ENCODE measurements at regions not wholly inside any gene's neighbourhood (a gene's known extent, or its start where the extent isn't known, plus 50 kb on each side); places are given as distances from the start of the nearest gene placed in this dataset.

DNA sequence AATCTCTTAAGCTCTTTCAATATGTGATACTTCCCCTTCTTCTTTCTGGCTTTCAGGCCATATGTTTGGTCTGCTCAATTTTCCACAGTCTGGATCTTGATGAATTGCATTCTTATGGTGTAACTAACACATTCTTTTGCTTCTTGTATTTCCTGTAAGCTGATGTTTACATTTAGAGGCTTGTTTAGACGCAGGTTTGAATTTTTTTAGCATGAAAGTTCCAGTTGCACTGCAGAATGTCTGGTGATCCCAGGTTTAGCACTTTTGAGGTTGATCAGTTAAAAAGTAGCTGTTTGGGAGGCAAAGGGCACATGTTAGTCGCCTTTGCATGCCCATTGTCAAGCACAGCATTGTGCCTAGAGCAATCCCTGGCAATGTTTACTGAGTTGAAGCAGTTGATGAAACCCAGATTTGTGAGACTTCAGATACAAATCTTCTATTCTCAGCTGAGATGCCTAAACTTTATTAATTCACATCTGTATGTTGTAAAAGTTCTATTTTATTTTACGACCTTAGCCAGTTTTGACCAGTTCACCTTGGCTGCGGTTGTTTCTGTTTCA is 59.6 kb upstream of the SPATA31C2 start:
- ChIA-PET POLR2A (no interaction called here), CTCF (no interaction called here)
- no peak for TF ChIP-seq CTCF (IDR thresholded peaks at IDR 0.05; ENCODE audit: insufficient read depth in 1 of 2, low read depth in 1 of 2, low read length in 1 of 2, severe bottlenecking in 1 of 2, unreplicated experiment in 1 of 2)
- H3K36me3 ChIP-seq (ENCODE audit: control insufficient read depth, insufficient read depth, low read length), result no peaks in the 10 kb centered on the region
- no peaks in the 10 kb centered on the region for H3K36me3 Mint-ChIP-seq (ENCODE audit: insufficient read depth, unreplicated experiment)
- peaks cover 19% of the 10 kb centered on the region for H3K4me1 Mint-ChIP-seq (ENCODE audit: low read depth, unreplicated experiment)
- no peak overlapping the region for H3K4me3 ChIP-seq (ENCODE audit: low read depth, low read length)
- H3K27me3 Mint-ChIP-seq (ENCODE audit: insufficient read depth, unreplicated experiment), result no peaks in the 10 kb centered on the region
- intact Hi-C loops (cut with micrococcal nuclease; ENCODE audit: unreplicated experiment), result no loop called here
- no peak for DNase-seq
- no peaks in the 10 kb centered on the region for H3K9me3 ChIP-seq
- H3K4me3 Mint-ChIP-seq (ENCODE audit: unreplicated experiment), result peak overlapping the region; percentile 45
- no TSS peak for BruUV-seq (replicated peaks)
- H3K4me1 ChIP-seq, result peaks cover 31% of the 10 kb centered on the region
- peak overlapping the region; percentile 84 for H3K27ac Mint-ChIP-seq (ENCODE audit: unreplicated experiment)
- no peaks in the 10 kb centered on the region for H3K27me3 ChIP-seq (replicated peaks; ENCODE audit: control insufficient read depth, insufficient read depth, low read length)
- no peaks in the 10 kb centered on the region for H3K9me3 Mint-ChIP-seq (ENCODE audit: unreplicated experiment)

DNA sequence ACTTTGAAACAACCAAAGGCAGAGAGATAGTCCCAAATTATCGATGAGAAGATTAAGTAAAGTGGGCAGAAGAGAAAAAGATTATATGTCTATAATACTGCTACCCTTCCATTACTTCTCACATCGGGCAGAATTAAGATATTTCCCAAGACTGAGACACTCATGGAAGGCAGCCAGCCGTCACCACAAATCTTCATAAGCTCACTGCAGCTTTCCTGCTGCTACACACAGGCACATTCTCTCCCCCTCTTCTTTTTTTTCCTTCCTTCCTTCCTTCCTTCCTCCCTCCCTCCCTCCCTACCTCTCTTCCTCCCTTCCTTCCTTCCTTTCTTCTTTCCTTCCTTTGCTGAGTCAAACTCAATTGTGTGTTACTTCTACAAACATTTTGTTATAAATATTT is 58.7 kb upstream of the SPATA31C2 start:
- Histone ChIP-seq H3K36me3 (ENCODE audit: control insufficient read depth, insufficient read depth, low read length) (no peaks in the 10 kb centered on the region), H3K9me3 (no peaks in the 10 kb centered on the region), H3K27me3 (replicated peaks; ENCODE audit: control insufficient read depth, insufficient read depth, low read length) (no peaks in the 10 kb centered on the region), H3K4me3 (ENCODE audit: low read depth, low read length) (no peak overlapping the region), H3K4me1 (peaks cover 31% of the 10 kb centered on the region)
- no peak for DNase-seq
- H3K27me3 Mint-ChIP-seq (ENCODE audit: insufficient read depth, unreplicated experiment), result no peaks in the 10 kb centered on the region
- peak overlapping the region; percentile 45 for H3K4me3 Mint-ChIP-seq (ENCODE audit: unreplicated experiment)
- H3K36me3 Mint-ChIP-seq (ENCODE audit: insufficient read depth, unreplicated experiment), result no peaks in the 10 kb centered on the region
- intact Hi-C loops (cut with micrococcal nuclease; ENCODE audit: unreplicated experiment), result no loop called here
- no peak for TF ChIP-seq CTCF (IDR thresholded peaks at IDR 0.05; ENCODE audit: insufficient read depth in 1 of 2, low read depth in 1 of 2, low read length in 1 of 2, severe bottlenecking in 1 of 2, unreplicated experiment in 1 of 2)
- peaks cover 19% of the 10 kb centered on the region for H3K4me1 Mint-ChIP-seq (ENCODE audit: low read depth, unreplicated experiment)
- no TSS peak for BruUV-seq (replicated peaks)
- ChIA-PET POLR2A (no interaction called here), CTCF (no interaction called here)
- H3K27ac Mint-ChIP-seq (ENCODE audit: unreplicated experiment), result peak overlapping the region; percentile 84
- no peaks in the 10 kb centered on the region for H3K9me3 Mint-ChIP-seq (ENCODE audit: unreplicated experiment)

GRCh38 chr9:88196142-88196790 is 58.0 kb upstream of the SPATA31C2 start:
- Mint-ChIP-seq H3K4me3 (ENCODE audit: unreplicated experiment) (peak overlapping the region; percentile 12), H3K27me3 (ENCODE audit: insufficient read depth, unreplicated experiment) (no peaks in the 10 kb centered on the region), H3K36me3 (ENCODE audit: insufficient read depth, unreplicated experiment) (no peaks in the 10 kb centered on the region), H3K9me3 (ENCODE audit: unreplicated experiment) (no peaks in the 10 kb centered on the region), H3K27ac (ENCODE audit: unreplicated experiment) (peak overlapping the region; percentile 87), H3K4me1 (ENCODE audit: low read depth, unreplicated experiment) (peaks cover 19% of the 10 kb centered on the region)
- no peak for TF ChIP-seq CTCF (IDR thresholded peaks at IDR 0.05; ENCODE audit: insufficient read depth in 1 of 2, low read depth in 1 of 2, low read length in 1 of 2, severe bottlenecking in 1 of 2, unreplicated experiment in 1 of 2)
- H3K36me3 ChIP-seq (ENCODE audit: control insufficient read depth, insufficient read depth, low read length), result no peaks in the 10 kb centered on the region
- no TSS peak for BruUV-seq (replicated peaks)
- DNase-seq, result peak; percentile 15 to 58
- POLR2A ChIA-PET, result no interaction called here
- intact Hi-C loops (cut with micrococcal nuclease; ENCODE audit: unreplicated experiment), result no loop called here
- H3K9me3 ChIP-seq, result no peaks in the 10 kb centered on the region
- CTCF ChIA-PET, result no interaction called here
- peaks cover 31% of the 10 kb centered on the region for H3K4me1 ChIP-seq
- no peaks in the 10 kb centered on the region for H3K27me3 ChIP-seq (replicated peaks; ENCODE audit: control insufficient read depth, insufficient read depth, low read length)
- no peak overlapping the region for H3K4me3 ChIP-seq (ENCODE audit: low read depth, low read length)
